ENCODE measurements at regions not wholly inside any gene's neighbourhood (a gene's known extent, or its start where the extent isn't known, plus 50 kb on each side); places are given as distances from the start of the nearest gene placed in this dataset.

- TF ChIP-seq POLR2AphosphoS5 (IDR thresholded peaks at IDR 0.05), result no peak
- TF ChIP-seq CTCF (IDR thresholded peaks at IDR 0.05), result no peak
- no peak for TF ChIP-seq POLR2A (IDR thresholded peaks at IDR 0.05)
Measured at GRCh38 chrX:36859231-36859630, 148.9 kb upstream of the FAM47C start.
